Parathyroid adenoma (tissue), 2 donors: ENCODE measurements at regions not wholly inside any gene's neighbourhood (a gene's known extent, or its start where the extent isn't known, plus 50 kb on each side); places are given as distances from the start of the nearest gene placed in this dataset.

Experiments
- H2AFZ ChIP-seq: fragments of 300-600 bp; sonication (generic); one replicate; pipeline ENCODE4 v1.7.0; 2017; ENCODE audit warnings: antibody characterized with exemption, mild to moderate bottlenecking
- H3K27ac ChIP-seq: fragments of 300-600 bp; sonication (generic); one replicate; pipeline ENCODE4 v1.7.0; 2017
- H3K27me3 ChIP-seq: fragments of 300-600 bp; sonication (generic); one replicate; pipeline ENCODE4 v1.7.0; 2017; ENCODE audit warnings: low read length; ENCODE audit not compliant: control insufficient read depth, insufficient read depth
- H3K36me3 ChIP-seq: fragments of 300-600 bp; sonication (generic); one replicate; pipeline ENCODE4 v1.7.0; 2017; ENCODE audit warnings: low read length; ENCODE audit not compliant: control insufficient read depth, insufficient read depth
- H3K4me1 ChIP-seq: fragments of 300-600 bp; sonication (generic); one replicate; pipeline ENCODE4 v1.7.0; 2017; ENCODE audit warnings: control low read depth
- H3K4me2 ChIP-seq: fragments of 300-600 bp; sonication (generic); one replicate; pipeline ENCODE4 v1.7.0; 2017; ENCODE audit warnings: low read length
- H3K4me3 ChIP-seq: fragments of 300-600 bp; sonication (generic); one replicate; pipeline ENCODE4 v1.7.0; 2017; ENCODE audit warnings: low read depth, low read length
- H3K79me2 ChIP-seq: fragments of 300-600 bp; sonication (generic); one replicate; pipeline ENCODE4 v1.7.0; 2017; ENCODE audit warnings: control low read depth
- H3K9ac ChIP-seq: fragments of 300-600 bp; sonication (generic); one replicate; pipeline ENCODE4 v1.7.0; 2017; ENCODE audit warnings: mild to moderate bottlenecking
- H3K9me3 ChIP-seq: fragments of 300-600 bp; sonication (generic); one replicate; pipeline ENCODE4 v1.7.0; 2017; ENCODE audit warnings: low read length; ENCODE audit not compliant: control insufficient read depth
- TF ChIP-seq, protein P1 (sequence below): fragments of 300-600 bp; sonication (generic); IDR thresholded peaks from one replicate; pipeline ENCODE4 v1.7.0; 2017; ENCODE audit warnings: antibody characterized with exemption, mild to moderate bottlenecking
- donor health status: primary hyperparathyroidism.

DNA sequence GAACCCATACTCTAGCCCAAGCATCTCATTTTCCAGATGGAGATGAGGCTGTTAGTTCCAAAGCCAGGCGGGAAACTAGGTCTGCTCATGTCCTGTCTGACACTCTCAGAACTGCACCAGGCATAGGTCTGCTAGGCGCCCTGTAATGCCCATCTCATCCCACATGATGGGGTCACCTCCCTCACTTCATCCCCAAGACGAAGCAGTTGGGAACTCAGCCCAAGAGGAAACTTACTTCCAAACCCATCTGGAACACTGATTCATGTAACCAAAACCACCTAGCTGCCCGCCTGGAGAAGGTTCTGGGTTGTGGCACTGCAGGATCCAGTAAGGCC, 84.0 kb upstream of the PRNP start:
- no peaks in the 10 kb centered on the region for H3K27me3 ChIP-seq
- no peak overlapping the region for H2AFZ ChIP-seq
- no peaks in the 10 kb centered on the region for H3K36me3 ChIP-seq
- no peaks in the 10 kb centered on the region for H3K79me2 ChIP-seq
- TF ChIP-seq, protein P1, sequence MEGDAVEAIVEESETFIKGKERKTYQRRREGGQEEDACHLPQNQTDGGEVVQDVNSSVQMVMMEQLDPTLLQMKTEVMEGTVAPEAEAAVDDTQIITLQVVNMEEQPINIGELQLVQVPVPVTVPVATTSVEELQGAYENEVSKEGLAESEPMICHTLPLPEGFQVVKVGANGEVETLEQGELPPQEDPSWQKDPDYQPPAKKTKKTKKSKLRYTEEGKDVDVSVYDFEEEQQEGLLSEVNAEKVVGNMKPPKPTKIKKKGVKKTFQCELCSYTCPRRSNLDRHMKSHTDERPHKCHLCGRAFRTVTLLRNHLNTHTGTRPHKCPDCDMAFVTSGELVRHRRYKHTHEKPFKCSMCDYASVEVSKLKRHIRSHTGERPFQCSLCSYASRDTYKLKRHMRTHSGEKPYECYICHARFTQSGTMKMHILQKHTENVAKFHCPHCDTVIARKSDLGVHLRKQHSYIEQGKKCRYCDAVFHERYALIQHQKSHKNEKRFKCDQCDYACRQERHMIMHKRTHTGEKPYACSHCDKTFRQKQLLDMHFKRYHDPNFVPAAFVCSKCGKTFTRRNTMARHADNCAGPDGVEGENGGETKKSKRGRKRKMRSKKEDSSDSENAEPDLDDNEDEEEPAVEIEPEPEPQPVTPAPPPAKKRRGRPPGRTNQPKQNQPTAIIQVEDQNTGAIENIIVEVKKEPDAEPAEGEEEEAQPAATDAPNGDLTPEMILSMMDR: no peak
- H3K4me3 ChIP-seq: no peak overlapping the region
- H3K27ac ChIP-seq: no peak overlapping the region
- no peak overlapping the region for H3K9ac ChIP-seq
- H3K4me2 ChIP-seq: no peak overlapping the region
- H3K9me3 ChIP-seq: no peaks in the 10 kb centered on the region
- no peaks in the 10 kb centered on the region for H3K4me1 ChIP-seq

DNA sequence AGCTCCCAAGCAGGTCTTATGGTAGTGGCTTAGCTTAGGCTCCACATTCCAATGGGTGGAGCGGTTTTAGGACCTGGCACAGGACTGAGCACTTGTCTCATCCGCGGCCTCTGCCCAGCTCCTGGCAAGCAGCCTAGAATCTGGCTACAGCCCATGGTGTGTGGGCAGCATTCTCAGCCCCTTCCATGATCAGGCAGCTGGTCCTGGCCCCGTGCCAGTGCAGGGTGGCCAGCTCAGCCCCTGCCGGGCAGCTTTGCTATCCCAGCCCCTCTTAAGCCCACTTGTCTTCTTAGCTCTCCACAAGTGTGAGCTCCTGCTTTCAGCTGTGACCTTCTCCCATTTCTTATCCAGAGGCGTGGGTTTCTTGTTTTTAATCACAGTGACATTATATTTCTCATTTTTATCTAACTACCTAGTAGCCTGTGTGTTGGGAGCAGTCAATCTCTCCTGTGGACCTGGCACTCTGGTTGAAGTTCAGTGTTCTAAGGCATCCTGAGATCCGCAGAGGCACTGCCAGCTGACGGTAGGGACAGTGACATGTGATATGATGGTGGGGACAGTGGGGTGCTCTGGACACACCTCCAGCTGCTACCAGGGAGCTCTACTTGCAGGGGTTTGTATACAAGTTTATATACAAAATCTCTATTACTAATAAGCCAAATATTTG, 84.5 kb upstream of the PRNP start:
- Histone ChIP-seq H3K4me3 (no peak overlapping the region), H3K27me3 (no peaks in the 10 kb centered on the region), H2AFZ (no peak overlapping the region), H3K4me1 (no peaks in the 10 kb centered on the region), H3K4me2 (no peak overlapping the region), H3K9me3 (no peaks in the 10 kb centered on the region), H3K79me2 (no peaks in the 10 kb centered on the region), H3K27ac (no peak overlapping the region), H3K9ac (no peak overlapping the region), H3K36me3 (no peaks in the 10 kb centered on the region)
- TF ChIP-seq, protein P1: no peak

DNA sequence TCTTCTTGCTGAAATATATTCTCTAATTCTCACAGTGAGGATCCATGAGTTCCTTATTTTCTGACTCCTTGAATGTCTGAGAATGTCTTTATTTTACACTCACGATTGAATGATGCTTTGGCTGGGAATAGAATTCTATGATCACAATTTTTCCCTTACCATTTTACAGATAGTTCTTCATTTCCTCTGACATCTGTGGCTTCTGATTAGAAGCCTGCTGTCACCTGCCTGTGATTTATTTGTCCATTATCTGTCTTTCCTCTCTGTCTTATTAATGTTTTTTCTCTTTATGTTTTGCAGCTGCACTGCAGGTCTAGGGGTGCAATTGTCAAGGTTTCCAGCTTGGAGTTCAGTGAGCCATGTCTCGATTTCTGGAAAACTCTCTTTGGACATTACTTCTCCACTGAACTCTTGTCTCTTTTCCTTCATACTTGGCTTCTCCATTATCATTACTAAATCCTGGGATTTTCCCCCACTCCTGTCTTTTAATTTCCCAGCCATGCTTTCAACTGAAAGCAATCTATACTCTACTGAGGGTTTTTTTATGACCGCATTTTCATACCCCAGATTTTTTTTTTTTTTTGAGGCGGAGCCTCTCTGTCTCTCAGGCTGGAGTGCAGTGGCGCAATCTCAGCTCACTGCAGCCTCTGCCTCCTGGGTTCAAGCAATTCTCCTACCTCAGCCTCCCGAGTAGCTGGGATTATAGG, 85.8 kb upstream of the PRNP start:
- Histone ChIP-seq H3K36me3 (no peaks in the 10 kb centered on the region), H3K27ac (no peak overlapping the region), H3K27me3 (no peaks in the 10 kb centered on the region), H2AFZ (no peak overlapping the region), H3K4me1 (no peaks in the 10 kb centered on the region), H3K4me2 (no peak overlapping the region), H3K4me3 (no peak overlapping the region), H3K9me3 (no peaks in the 10 kb centered on the region), H3K79me2 (no peaks in the 10 kb centered on the region), H3K9ac (no peak overlapping the region)
- TF ChIP-seq, protein P1: no peak

DNA sequence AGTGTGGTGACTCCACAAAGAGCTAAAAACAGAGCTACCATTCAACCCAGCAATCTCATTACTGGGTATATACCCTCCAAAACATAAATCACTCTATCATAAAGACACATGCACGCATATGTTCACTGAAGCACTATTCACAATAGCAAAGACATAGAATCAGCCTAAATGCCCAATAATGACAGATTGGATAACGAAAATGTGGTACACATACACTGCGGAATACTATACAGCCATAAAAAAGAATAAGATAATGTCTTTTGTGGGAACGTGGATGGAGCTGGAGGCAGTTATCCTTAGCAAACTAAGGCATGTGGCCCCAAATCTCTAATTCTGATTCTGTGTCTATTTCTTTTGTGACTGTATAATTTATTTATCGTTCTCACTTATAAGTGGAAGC, 89.0 kb upstream of the PRNP start:
- no peak overlapping the region for H3K27ac ChIP-seq
- no peaks in the 10 kb centered on the region for H3K9me3 ChIP-seq
- TF ChIP-seq, protein P1: no peak

DNA sequence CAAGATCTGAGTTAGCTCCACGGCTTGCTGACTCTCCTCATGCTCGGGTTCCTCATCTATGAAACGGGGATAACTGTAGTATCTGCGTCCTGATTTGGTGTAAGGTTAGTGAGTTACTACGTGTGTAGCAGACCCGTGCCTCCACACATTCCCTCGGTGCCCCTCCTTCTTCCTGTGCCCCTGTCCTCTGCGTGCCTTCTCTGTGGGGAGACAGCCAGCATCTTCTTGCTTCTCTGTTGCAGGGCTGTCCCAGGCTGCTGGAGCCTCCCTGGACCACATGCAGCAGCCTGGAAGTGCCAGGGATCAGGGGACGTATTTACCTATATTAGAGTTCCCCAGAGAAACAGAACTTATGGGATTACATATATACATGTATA, 93.1 kb upstream of the PRNP start:
- Histone ChIP-seq H3K4me3 (no peak overlapping the region), H3K36me3 (no peaks in the 10 kb centered on the region), H3K79me2 (no peaks in the 10 kb centered on the region), H3K27me3 (no peaks in the 10 kb centered on the region), H3K4me1 (peaks cover 4% of the 10 kb centered on the region), H3K4me2 (no peak overlapping the region), H3K27ac (no peak overlapping the region), H2AFZ (peak overlapping the region; percentile 77), H3K9me3 (no peaks in the 10 kb centered on the region), H3K9ac (no peak overlapping the region)
- TF ChIP-seq, protein P1: no peak

More for the DNA sequence above, 89.0 kb upstream of the PRNP start:
- Histone ChIP-seq H3K4me2 (no peak overlapping the region), H3K4me1 (peaks cover 4% of the 10 kb centered on the region), H3K9ac (no peak overlapping the region), H2AFZ (no peak overlapping the region), H3K4me3 (no peak overlapping the region), H3K79me2 (no peaks in the 10 kb centered on the region), H3K27me3 (no peaks in the 10 kb centered on the region), H3K36me3 (no peaks in the 10 kb centered on the region)
